Esophagus (tissue), 2 donors: ENCODE measurements at regions not wholly inside any gene's neighbourhood (a gene's known extent, or its start where the extent isn't known, plus 50 kb on each side); places are given as distances from the start of the nearest gene placed in this dataset.

Experiments used
- H3K27ac ChIP-seq, 2 donors: one replicate each; pipeline ENCODE4 v1.5.1; 2013; ENCODE audit warnings: low read depth in 2 of 2, mild to moderate bottlenecking in 2 of 2, inconsistent platforms in 1 of 2, low read length in 1 of 2, moderate library complexity in 1 of 2
- H3K27me3 ChIP-seq, 2 donors: one replicate each; pipeline ENCODE4 v1.6.1; 2013; ENCODE audit warnings: low read length in 2 of 2, control low read depth in 1 of 2, mild to moderate bottlenecking in 1 of 2; ENCODE audit not compliant: insufficient read depth in 2 of 2, control insufficient read depth in 1 of 2
- H3K36me3 ChIP-seq, 2 donors: one replicate each; pipeline ENCODE4 v1.6.1; 2013; ENCODE audit warnings: low read length in 1 of 2; ENCODE audit not compliant: control insufficient read depth in 2 of 2, insufficient read depth in 2 of 2
- H3K4me1 ChIP-seq, 2 donors: one replicate each; pipeline ENCODE4 v1.6.1; 2013; ENCODE audit warnings: low read length in 1 of 2; ENCODE audit not compliant: control insufficient read depth in 2 of 2, insufficient read depth in 2 of 2
- H3K4me3 ChIP-seq, 2 donors: one replicate each; pipeline ENCODE4 v1.5.1; 2013; ENCODE audit warnings: low read length in 2 of 2, mild to moderate bottlenecking in 2 of 2, low read depth in 1 of 2, moderate library complexity in 1 of 2
- H3K9me3 ChIP-seq, 2 donors: one replicate each; pipeline ENCODE4 v1.6.1; 2013; ENCODE audit warnings: mild to moderate bottlenecking in 2 of 2, low read depth in 1 of 2, low read length in 1 of 2, moderate library complexity in 1 of 2; ENCODE audit not compliant: control insufficient read depth in 2 of 2, insufficient read depth in 1 of 2
- WGBS, 2 donors: extraction: QIAGEN DNeasy Blood & Tissue Kit; methylation state at CpG; one replicate each; pipeline ENCODE4 v1.1.7; 2013; 5-methylcytosine and 5-hydroxymethylcytosine counted together
- donor health status: healthy with polysubstance abuse.
- donor health status: Bipolar disorder and iron deficiency.

DNA sequence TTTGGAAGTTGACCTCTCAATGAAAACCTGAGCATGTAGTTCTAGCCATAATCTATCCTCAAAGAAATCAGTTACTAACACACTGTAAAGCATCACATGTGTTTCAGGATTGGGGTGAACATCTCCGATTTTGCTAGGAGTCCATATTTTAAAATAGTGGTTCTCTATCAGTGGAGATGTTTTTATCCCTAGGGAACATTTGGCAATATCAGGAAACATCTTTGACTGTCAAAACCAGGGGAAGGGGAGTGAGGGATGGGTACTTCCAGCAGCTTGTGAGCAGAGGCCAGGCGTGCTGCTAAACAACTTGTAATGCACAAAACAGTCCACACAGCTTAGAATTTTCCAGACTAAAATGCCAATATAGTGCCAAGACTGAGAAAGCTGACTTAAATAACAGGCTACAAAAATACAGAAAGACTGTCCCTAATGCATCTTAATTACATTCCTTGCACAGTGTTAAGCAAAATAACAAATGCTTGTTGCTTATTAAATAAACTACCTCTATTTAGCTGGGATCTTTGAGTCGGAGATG lies 120.9 kb downstream of the CRPPA start:
- Histone ChIP-seq H3K4me1 (no peaks in the 10 kb centered on the region), H3K27me3 (no peaks in the 10 kb centered on the region), H3K4me3 (no peak overlapping the region), H3K27ac (no peak overlapping the region), H3K9me3 (no peaks in the 10 kb centered on the region), H3K36me3 (peaks cover 0 to 2% of the 10 kb centered on the region in 2 donors)
- 73 to 76% methylated on average over 3 of the region's 3 CpGs for WGBS, 2 donors

DNA sequence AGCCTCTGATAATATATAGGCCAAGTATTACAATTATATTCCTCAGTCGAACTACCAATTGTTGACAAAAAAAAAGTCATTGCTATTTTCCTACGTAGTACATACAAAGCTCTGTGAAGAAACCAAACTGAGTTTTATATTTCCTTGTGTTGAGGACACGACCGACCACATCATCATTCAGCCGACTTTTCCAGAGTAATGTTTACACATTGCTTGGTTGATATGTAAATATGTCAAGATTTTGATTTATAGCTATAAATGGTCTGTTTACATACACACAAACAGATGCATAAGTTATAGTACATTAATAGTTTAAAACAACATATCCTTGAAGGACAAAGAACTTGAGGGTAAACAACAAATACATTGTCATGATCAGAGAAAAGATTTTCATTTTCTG lies 121.5 kb downstream of the CRPPA start:
- H3K36me3 ChIP-seq = peaks cover 0 to 2% of the 10 kb centered on the region in 2 donors
- 55 to 59% methylated on average over 5 of the region's 5 CpGs for WGBS, 2 donors
- H3K4me3 ChIP-seq = no peak overlapping the region

DNA sequence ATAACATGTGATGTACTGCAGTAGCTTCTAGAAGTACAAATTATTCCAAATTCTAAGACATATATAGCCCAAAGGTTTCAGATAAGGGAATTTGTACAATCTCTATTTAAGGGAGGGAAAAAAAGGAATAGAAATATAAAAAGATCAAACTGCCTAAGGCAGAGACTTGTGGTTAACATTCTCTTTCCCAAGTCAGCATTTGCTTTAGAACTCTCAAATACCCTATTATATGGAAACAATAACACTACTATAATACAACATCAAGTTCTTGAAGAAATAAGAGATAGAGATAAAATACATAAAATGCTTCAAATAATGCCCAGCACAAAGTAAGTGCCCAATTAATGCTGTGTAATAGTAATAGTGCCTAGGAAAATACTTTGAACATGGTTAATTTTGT lies 123.1 kb downstream of the CRPPA start:
- Histone ChIP-seq H3K27ac (no peak overlapping the region), H3K9me3 (no peaks in the 10 kb centered on the region), H3K36me3 (peaks cover 0 to 2% of the 10 kb centered on the region in 2 donors), H3K4me1 (no peaks in the 10 kb centered on the region), H3K4me3 (no peak overlapping the region), H3K27me3 (no peaks in the 10 kb centered on the region)

More for the DNA sequence above, 121.5 kb downstream of the CRPPA start:
- H3K4me1 ChIP-seq = no peaks in the 10 kb centered on the region
- H3K27me3 ChIP-seq = no peaks in the 10 kb centered on the region
- no peak overlapping the region for H3K27ac ChIP-seq
- H3K9me3 ChIP-seq = no peaks in the 10 kb centered on the region

DNA sequence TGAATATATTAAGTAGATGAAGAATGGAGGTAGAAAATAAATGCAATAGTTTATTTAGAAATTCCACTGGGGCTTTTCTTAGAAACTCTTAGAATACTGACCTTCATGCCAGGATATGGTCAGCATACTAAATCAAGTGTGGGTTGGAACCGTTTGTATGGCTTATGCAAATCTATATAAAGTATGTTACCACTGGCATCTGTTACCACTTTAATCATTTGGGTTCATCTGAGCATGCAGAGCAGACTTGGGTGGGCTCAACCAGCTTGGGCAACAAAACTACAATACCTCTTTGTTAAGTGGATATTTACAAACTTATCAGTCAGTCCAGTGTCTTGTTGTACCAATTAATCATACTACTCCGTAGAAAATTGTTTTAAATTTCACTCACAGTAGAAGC lies 125.8 kb downstream of the CRPPA start:
- H3K4me1 ChIP-seq = no peaks in the 10 kb centered on the region
- 43 to 44% methylated on average over 2 of the region's 2 CpGs for WGBS, 2 donors
- no peak overlapping the region for H3K27ac ChIP-seq
- no peaks in the 10 kb centered on the region for H3K27me3 ChIP-seq
- peaks cover 0 to 2% of the 10 kb centered on the region in 2 donors for H3K36me3 ChIP-seq
- H3K4me3 ChIP-seq = no peak overlapping the region
- no peaks in the 10 kb centered on the region for H3K9me3 ChIP-seq

DNA sequence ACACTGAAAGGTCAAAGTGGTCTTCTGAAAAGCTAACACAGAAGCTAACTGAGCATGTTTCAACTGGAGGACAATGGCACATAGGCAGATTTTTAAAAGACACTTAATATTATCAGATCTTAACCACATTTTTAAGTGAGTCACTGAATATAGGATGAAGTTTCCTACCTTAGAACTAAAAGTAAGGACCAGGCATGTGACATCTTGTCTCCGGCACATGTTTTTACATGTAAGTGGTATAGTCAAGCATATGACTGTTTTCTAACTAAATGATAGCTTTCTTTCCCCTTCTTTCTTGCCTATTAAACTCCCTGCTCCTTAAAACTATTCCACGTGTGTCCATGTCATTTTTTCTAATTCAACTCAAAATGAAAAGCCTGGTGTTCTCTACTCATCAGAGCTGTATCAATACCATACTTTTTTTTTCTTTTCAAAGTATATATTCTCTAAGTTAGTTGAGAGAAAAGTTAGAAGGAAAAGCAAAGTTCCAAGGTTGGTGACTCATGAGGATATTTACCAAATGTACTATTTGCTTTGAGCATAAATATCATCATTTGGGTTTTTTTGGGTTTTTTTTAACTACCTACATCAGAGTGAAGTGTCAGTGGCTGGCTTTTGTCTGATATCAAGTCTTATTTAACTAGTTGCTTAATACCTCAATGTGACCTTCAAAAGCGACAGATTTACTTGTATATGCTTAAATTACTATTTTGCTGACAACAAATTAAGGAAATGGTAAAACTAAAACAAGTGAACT lies 127.5 kb downstream of the CRPPA start:
- Histone ChIP-seq H3K4me1 (no peaks in the 10 kb centered on the region), H3K27ac (no peak overlapping the region), H3K36me3 (peaks cover 0 to 2% of the 10 kb centered on the region in 2 donors), H3K27me3 (no peaks in the 10 kb centered on the region), H3K9me3 (no peaks in the 10 kb centered on the region), H3K4me3 (no peak overlapping the region)
- 79 to 88% methylated on average over 3 of the region's 3 CpGs for WGBS, 2 donors

DNA sequence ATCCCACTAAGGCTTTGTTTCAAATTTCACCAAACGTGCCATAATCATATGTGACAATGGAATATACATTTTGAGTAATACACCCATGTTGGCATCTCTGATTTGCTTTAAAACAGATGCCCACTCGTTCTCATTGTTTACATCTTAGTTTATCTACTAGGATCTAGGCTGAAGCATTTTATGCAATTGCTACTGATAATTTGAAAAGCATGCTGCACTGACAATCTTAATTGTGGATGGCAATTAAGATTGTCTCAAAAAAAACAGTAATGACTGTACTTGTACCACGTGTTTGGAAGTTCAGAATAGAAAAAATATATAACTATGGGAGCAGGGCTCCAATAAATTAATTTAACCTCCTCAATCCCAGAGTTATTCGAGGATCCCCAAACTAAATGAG lies 136.8 kb downstream of the CRPPA start:
- Histone ChIP-seq H3K27ac (no peak overlapping the region), H3K27me3 (no peaks in the 10 kb centered on the region), H3K4me1 (no peaks in the 10 kb centered on the region), H3K36me3 (no peaks in the 10 kb centered on the region), H3K4me3 (no peak overlapping the region), H3K9me3 (no peaks in the 10 kb centered on the region)
- WGBS, 2 donors = 69 to 70% methylated on average over 4 of the region's 4 CpGs

DNA sequence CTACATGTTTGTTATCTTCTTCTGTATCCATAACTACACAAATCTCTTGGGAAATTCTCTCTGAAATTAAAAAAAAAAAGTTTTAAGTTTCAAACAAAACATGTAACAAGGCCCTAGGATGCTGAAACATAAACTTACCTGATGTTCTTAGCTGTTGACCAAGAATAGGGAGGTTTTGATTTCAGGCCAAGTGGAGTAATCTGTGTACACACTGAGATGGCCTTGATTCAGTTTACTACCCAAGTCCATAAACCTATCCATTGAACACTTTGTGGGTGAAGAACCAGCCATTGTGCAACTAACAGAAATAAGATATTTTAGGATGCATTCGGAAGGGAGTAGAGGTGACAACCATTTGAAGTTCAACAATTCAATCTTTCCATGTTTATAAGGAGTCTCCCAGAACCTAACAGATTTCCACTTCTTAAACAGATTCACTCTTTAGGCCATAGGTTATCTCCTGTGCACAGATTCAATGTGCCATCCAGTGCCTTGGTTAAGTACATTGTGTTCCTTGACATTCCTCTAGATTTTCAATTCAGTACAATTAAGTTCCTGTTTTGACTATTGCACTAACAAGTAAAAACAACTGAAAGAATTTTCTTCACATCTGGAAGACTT lies 143.1 kb downstream of the CRPPA start:
- 96 to 100% methylated on average over 1 of the region's 1 CpG for WGBS, 2 donors
- Histone ChIP-seq H3K4me1 (no peaks in the 10 kb centered on the region), H3K27me3 (no peaks in the 10 kb centered on the region), H3K27ac (no peak overlapping the region), H3K9me3 (peaks cover 0 to 4% of the 10 kb centered on the region in 2 donors), H3K4me3 (no peak overlapping the region), H3K36me3 (no peaks in the 10 kb centered on the region)

DNA sequence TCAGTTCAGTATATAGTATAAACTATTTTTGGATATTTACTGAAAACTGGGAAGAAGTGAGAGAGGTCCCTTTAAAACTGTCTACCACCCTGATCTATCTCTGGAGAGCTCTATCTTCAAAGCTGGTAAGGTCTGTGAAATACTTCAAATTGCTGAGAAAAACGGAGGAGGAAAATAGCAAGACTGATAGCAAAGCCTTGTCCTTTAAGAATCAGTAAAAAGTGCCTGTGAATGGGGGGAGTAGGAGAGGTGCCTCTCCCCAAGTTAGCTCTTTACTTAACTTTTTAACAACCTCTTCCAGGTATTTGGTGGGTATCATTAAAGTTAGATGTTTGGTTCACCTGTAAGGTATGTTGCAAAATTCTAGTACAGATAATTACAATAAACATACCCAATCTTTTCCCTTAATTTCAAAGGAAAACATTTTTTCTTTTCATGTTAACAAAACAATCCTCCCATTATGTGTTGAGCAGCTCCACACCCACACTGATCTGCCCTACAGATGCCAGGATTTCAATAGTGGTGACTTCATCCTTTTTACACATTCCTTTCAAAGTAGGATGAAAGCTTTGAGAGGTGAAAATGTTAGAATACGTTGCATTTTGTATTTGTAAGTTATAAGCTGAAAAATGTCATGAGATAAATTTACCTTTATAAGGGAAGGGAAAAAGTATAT lies 149.2 kb downstream of the CRPPA start:
- no peaks in the 10 kb centered on the region for H3K36me3 ChIP-seq
- no peak overlapping the region for H3K4me3 ChIP-seq
- WGBS, 2 donors = 44 to 46% methylated on average over 2 of the region's 2 CpGs
- H3K27ac ChIP-seq = no peak overlapping the region
- H3K9me3 ChIP-seq = peaks cover 0 to 4% of the 10 kb centered on the region in 2 donors
- no peaks in the 10 kb centered on the region for H3K27me3 ChIP-seq
- no peaks in the 10 kb centered on the region for H3K4me1 ChIP-seq

DNA sequence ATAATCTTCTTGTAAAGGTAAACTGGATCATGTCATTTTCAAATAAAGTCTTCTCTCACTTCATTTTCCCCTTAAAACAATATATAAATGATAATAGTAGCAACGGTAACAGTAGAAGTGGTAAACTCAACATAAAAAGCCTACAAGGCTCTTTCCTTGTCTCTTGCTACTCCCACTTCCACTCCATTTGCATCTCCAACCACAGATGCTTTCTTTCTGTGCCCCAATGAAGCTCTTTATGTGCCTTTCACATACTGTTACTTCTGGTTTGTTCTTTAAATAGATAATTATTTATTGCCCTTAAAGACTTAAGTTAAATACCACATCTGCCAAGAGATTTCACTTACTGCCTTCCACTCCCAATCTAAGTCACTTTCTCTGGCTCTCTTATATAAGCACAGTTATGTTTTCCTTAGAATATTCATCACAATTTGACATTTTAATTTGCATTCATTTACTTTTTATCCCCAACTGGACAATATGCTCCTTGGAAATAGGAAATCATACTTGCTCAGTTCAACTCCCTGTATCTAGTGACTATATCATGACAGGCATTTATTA lies 149.9 kb downstream of the CRPPA start:
- no peak overlapping the region for H3K4me3 ChIP-seq
- H3K36me3 ChIP-seq = no peaks in the 10 kb centered on the region
- no peaks in the 10 kb centered on the region for H3K27me3 ChIP-seq
- no peak overlapping the region for H3K27ac ChIP-seq
- WGBS, 2 donors = 54 to 83% methylated on average over 1 of the region's 1 CpG
- peaks cover 0 to 4% of the 10 kb centered on the region in 2 donors for H3K9me3 ChIP-seq
- H3K4me1 ChIP-seq = no peaks in the 10 kb centered on the region
